ENCODE measurements at regions not wholly inside any gene's neighbourhood (a gene's known extent, or its start where the extent isn't known, plus 50 kb on each side); places are given as distances from the start of the nearest gene placed in this dataset.

DNA sequence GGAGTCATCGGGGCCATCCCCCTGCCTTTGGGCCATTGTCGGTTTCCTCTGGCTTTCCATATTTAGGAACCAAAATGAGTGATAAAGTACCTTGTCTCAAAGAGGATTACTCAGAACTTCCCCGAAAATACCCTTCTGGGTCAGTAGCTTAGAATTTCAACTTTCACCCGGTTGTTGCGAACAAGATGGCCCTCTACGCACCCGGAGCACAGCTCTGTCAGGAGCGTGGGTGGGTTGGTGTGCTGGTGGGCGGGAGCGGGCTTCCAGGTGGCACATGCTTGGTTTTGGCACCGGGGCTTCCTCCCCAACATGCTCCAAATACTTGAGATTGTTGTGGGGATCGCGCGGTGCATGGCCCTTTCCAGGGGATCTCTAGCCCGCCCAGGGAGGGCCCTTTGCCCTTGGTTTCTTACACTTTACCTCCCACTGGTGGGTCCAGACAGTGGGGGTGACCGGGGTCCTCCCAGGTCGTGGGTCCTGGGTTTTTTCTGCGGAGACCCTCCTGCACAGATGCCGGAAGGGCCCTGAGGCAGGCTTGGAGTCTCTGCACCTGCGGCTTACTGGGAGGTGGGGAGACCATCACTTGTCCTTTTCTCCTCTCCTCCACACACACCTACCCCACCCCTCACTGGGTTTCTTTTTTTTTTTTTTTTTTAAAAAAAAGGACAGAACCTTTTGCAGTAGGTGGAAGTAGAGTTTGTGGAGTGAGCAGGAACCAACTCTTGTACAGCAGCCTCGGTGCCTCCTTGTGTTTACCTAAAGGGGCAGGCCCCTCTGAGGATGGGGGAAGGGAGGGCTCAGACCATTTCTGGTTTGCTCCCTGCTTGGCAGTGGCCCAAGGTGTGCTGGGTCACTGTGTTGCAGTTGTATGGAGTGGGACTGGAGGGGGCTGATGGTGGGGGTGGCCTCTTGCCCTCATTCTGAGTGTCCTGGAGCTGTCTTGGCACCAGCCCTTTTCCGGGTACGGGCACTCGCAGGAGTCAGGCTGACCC is 142.1 kb downstream of the SEC14L1 start:
- H3K27ac ChIP-seq (replicated peaks): no peak overlapping the region
- H3K4me3 ChIP-seq: no peak overlapping the region
- intact Hi-C loops (cut with micrococcal nuclease): no loop called here
- TF ChIP-seq, protein P1, sequence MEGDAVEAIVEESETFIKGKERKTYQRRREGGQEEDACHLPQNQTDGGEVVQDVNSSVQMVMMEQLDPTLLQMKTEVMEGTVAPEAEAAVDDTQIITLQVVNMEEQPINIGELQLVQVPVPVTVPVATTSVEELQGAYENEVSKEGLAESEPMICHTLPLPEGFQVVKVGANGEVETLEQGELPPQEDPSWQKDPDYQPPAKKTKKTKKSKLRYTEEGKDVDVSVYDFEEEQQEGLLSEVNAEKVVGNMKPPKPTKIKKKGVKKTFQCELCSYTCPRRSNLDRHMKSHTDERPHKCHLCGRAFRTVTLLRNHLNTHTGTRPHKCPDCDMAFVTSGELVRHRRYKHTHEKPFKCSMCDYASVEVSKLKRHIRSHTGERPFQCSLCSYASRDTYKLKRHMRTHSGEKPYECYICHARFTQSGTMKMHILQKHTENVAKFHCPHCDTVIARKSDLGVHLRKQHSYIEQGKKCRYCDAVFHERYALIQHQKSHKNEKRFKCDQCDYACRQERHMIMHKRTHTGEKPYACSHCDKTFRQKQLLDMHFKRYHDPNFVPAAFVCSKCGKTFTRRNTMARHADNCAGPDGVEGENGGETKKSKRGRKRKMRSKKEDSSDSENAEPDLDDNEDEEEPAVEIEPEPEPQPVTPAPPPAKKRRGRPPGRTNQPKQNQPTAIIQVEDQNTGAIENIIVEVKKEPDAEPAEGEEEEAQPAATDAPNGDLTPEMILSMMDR (IDR thresholded peaks at IDR 0.05; ENCODE audit: borderline replicate concordance): no peak
- H3K9me3 ChIP-seq (replicated peaks): no peaks in the 10 kb centered on the region
- H3K27me3 ChIP-seq (ENCODE audit: low read depth): peaks cover 52% of the 10 kb centered on the region
- H3K4me1 ChIP-seq: peaks cover 45% of the 10 kb centered on the region
- H3K36me3 ChIP-seq: no peaks in the 10 kb centered on the region
- no peak for DNase-seq

DNA sequence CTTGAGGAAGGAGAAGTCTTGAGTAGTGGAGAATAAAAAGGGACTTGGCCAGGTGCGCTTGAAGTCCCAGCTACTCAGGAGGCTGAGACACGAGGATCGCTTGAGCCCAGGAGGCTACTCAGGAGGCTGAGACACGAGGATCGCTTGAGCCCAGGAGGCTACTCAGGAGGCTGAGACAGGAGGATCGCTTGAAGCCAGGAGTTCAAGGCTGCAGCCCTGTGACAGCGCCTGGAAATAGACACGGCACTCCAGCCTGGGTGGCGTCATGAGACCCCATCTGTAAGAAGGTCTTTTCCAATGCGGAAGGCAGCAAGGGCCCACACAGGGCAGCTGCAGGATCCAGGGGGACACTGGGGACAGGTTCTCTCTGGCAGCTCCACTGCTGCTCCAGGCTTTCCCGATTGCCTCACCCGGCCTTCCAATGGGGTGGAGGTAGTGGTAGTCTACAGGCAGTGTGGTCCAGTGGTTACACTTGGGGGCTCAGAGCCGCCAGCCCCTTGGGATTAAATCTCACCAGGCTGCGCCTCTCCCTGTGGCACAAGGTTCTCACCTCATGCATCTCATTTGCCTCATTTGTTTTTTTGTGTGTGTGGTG is 143.4 kb downstream of the SEC14L1 start:
- TF ChIP-seq, protein P1 (IDR thresholded peaks at IDR 0.05; ENCODE audit: borderline replicate concordance): no peak
- Histone ChIP-seq H3K4me1 (peaks cover 50% of the 10 kb centered on the region), H3K9me3 (replicated peaks) (no peaks in the 10 kb centered on the region), H3K4me3 (no peak overlapping the region), H3K36me3 (no peaks in the 10 kb centered on the region), H3K27ac (replicated peaks) (no peak overlapping the region), H3K27me3 (ENCODE audit: low read depth) (peaks cover 47% of the 10 kb centered on the region)
- intact Hi-C loops (cut with micrococcal nuclease): no loop called here
- DNase-seq: no peak

- peak overlapping the region; percentile 93 for H3K27ac ChIP-seq (replicated peaks)
- intact Hi-C loops (cut with micrococcal nuclease): no loop called here
- peak; percentile 50 for DNase-seq
- H3K9me3 ChIP-seq (replicated peaks): no peaks in the 10 kb centered on the region
- H3K4me1 ChIP-seq: peaks cover 44% of the 10 kb centered on the region
- H3K4me3 ChIP-seq: no peak overlapping the region
- H3K36me3 ChIP-seq: no peaks in the 10 kb centered on the region
- peaks cover 47% of the 10 kb centered on the region for H3K27me3 ChIP-seq (ENCODE audit: low read depth)
- TF ChIP-seq, protein P1 (IDR thresholded peaks at IDR 0.05; ENCODE audit: borderline replicate concordance): no peak
Measured at GRCh38 chr17:77285594-77286390, 145.0 kb downstream of the SEC14L1 start.

DNA sequence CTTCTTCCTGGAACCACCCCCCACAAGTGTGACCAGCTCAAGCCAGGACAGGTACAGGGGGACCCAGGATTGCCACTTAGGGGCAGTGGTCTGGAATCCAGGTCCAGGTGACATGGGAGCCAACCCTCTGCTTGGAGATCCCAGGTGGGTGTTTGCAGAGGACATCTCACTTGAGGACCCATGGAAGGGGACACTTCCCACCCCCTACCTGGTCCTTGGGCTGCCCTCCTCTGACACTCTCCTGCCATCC is 145.5 kb downstream of the SEC14L1 start:
- peak overlapping the region; percentile 93 for H3K27ac ChIP-seq (replicated peaks)
- DNase-seq: no peak
- peaks cover 42% of the 10 kb centered on the region for H3K4me1 ChIP-seq

More for the DNA sequence above, 145.5 kb downstream of the SEC14L1 start:
- H3K4me3 ChIP-seq: no peak overlapping the region
- intact Hi-C loops (cut with micrococcal nuclease): no loop called here
- TF ChIP-seq, protein P1 (IDR thresholded peaks at IDR 0.05; ENCODE audit: borderline replicate concordance): no peak
- H3K9me3 ChIP-seq (replicated peaks): no peaks in the 10 kb centered on the region
- H3K36me3 ChIP-seq: no peaks in the 10 kb centered on the region
- H3K27me3 ChIP-seq (ENCODE audit: low read depth): peaks cover 43% of the 10 kb centered on the region

Data from left ventricle myocardium inferior (tissue), 1 donor.